ENCODE measurements at regions not wholly inside any gene's neighbourhood (a gene's known extent, or its start where the extent isn't known, plus 50 kb on each side); places are given as distances from the start of the nearest gene placed in this dataset.

DNA sequence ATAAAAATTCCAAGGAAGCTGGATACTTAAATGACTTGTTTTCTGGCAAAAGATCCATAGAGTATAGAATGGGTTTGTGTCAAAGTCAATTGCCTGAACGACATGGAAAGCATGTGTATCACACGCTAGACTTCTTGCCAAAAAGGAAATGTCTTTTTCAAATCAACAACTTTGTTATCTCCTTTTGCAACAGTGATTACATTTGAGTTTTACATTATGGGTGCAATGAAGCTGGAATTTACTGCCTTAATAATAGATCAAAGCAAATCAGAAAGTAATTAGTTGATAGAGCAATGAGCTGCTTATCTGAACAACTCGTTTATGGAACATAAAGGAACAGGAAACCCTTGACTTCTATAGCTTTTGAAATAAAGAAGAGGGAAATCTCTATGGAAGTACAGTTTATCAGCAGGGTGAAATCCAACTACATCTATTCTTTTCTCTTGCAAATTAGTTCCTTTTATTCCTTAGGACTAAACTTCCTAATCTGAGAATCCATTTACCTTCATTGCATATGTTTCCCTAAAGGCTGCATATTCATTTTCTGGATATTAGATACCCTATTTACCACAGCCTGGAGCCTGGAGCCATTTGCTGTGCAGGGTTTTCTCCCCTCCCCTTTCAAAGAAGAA is 415.1 kb upstream of the NECTIN3 start:
- TF ChIP-seq CTCF (conservative IDR thresholded peaks at IDR 0.05; ENCODE audit: low read depth, low read length), result no peak
- H3K4me3 ChIP-seq (ENCODE audit: low read depth, low read length), result no peak overlapping the region
- no peak for DNase-seq (ENCODE audit: low read depth)

DNA sequence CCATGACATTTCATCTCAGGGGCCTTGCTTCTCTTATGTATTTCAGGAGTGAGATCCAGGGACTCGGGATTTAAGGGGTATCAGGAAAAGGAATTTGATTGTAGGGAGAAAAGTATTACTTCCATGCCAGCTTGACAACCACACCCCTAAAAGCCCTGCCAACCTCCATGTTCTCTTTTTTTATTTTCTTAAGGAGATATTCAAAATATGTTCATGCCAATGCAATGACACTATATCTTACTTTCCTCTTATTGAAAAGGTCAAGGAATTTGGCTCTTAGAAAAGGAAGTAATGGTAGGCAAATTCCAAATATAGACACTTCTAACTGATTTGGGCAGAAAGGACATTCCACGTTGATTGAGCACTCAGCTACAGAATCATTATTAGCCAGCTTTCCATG is 407.5 kb upstream of the NECTIN3 start:
- no peak for DNase-seq (ENCODE audit: low read depth)
- TF ChIP-seq CTCF (conservative IDR thresholded peaks at IDR 0.05; ENCODE audit: low read depth, low read length), result no peak
- no peak overlapping the region for H3K4me3 ChIP-seq (ENCODE audit: low read depth, low read length)

DNA sequence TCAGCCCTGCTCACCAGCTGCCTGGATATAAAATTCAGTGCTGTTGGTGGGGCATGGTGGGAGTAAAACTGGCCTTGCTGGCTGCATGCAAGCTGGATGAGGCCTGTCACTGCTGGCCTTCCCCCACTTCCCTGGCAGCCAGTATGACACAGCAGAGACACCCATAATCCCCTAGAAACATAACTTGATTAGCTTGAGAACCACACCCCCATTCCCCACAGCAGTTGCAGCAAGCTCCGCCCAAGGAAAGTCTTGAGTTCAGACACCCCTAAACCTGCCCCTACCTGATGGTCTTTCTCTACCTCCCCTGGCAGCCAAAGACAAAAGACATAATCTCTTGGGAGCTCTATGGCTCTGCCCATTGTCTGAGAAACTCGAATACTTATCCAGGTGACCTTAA is 405.1 kb upstream of the NECTIN3 start:
- no peak for TF ChIP-seq CTCF (conservative IDR thresholded peaks at IDR 0.05; ENCODE audit: low read depth, low read length)
- no peak overlapping the region for H3K4me3 ChIP-seq (ENCODE audit: low read depth, low read length)
- no peak for DNase-seq (ENCODE audit: low read depth)

GRCh38 chr3:110667216-110667615 is 404.4 kb upstream of the NECTIN3 start:
- no peak for TF ChIP-seq CTCF (conservative IDR thresholded peaks at IDR 0.05; ENCODE audit: low read depth, low read length)
- no peak overlapping the region for H3K4me3 ChIP-seq (ENCODE audit: low read depth, low read length)
- no peak for DNase-seq (ENCODE audit: low read depth)

GRCh38 chr3:110670407-110670806 is 401.2 kb upstream of the NECTIN3 start:
- TF ChIP-seq CTCF (conservative IDR thresholded peaks at IDR 0.05; ENCODE audit: low read depth, low read length), result no peak
- DNase-seq (ENCODE audit: low read depth), result no peak
- no peak overlapping the region for H3K4me3 ChIP-seq (ENCODE audit: low read depth, low read length)

GRCh38 chr3:110677506-110677905 is 394.1 kb upstream of the NECTIN3 start:
- DNase-seq (ENCODE audit: low read depth), result no peak
- TF ChIP-seq CTCF (conservative IDR thresholded peaks at IDR 0.05; ENCODE audit: low read depth, low read length), result no peak
- no peak overlapping the region for H3K4me3 ChIP-seq (ENCODE audit: low read depth, low read length)

DNA sequence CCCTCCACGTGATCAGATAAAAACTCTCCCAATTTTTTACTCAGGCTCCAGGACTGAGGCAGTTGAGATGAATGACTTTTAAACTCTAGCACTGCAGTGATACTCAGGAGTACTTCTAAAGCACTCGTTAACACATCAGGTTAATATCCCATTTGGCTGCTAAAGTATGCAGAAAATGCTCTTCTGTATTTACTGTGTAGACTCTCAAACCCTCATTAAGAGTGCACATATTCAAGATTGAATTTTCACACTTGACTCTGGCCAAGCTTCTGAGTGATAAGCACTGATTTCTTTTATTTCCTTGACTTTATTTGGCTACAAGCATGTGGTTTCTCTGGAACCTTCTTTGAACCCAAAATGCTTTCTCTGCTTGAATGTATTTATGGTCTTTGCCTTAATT is 392.3 kb upstream of the NECTIN3 start:
- no peak overlapping the region for H3K4me3 ChIP-seq (ENCODE audit: low read depth, low read length)
- DNase-seq (ENCODE audit: low read depth), result no peak
- TF ChIP-seq CTCF (conservative IDR thresholded peaks at IDR 0.05; ENCODE audit: low read depth, low read length), result no peak

Measured in epithelial cell of proximal tubule (primary cell).